ENCODE measurements at regions not wholly inside any gene's neighbourhood (a gene's known extent, or its start where the extent isn't known, plus 50 kb on each side); places are given as distances from the start of the nearest gene placed in this dataset.

- POLR2A ChIA-PET, result interaction anchor here (1.5 to 1.7 kb wide), 2 partner anchors 84 to 130 kb away, joined by 3 to 4 read pairs; partner anchors contain the start of gene RBBP8
- ATAC-seq (no peak), DNase-seq (ENCODE audit: low read depth, low spot score) (no peak)
- Histone ChIP-seq H3K9me2 (ENCODE audit: insufficient read depth) (no peaks in the 10 kb centered on the region), H3K4me2 (ENCODE audit: low read length) (no peak overlapping the region), H3K4me1 (ENCODE audit: control insufficient read depth in 1 of 2, insufficient read depth in 2 of 2, low read length in 2 of 2) (peaks cover 14% of the 10 kb centered on the region in 2 experiments), H3K4me3 (replicated peaks in 1 of 2; ENCODE audit: low read depth in 1 of 2, low read length in 2 of 2) (no peak overlapping the region), H3K36me3 (ENCODE audit: control insufficient read depth in 1 of 2, insufficient read depth in 2 of 2, low read length in 2 of 2) (no peaks in the 10 kb centered on the region), H3K27me3 (ENCODE audit: insufficient read depth, low read length) (no peaks in the 10 kb centered on the region), H2AFZ (ENCODE audit: low read depth, low read length, poor library complexity, severe bottlenecking) (no peak overlapping the region), H4K20me1 (ENCODE audit: insufficient read depth) (no peaks in the 10 kb centered on the region), H3K79me2 (ENCODE audit: insufficient read depth, low read length) (no peaks in the 10 kb centered on the region), H3K9me3 (ENCODE audit: control insufficient read depth in 1 of 2, insufficient read depth in 1 of 2, low read depth in 1 of 2, low read length in 2 of 2) (no peaks in the 10 kb centered on the region), H3K27ac (ENCODE audit: low read depth, low read length) (no peak overlapping the region), H3K9ac (ENCODE audit: low read length) (no peak overlapping the region)
- intact Hi-C loops (cut with micrococcal nuclease), result no loop called here
- no peak for TF ChIP-seq CBX3 (IDR thresholded peaks at IDR 0.05; ENCODE audit: low read depth)
- no peak for TF ChIP-seq JUND (IDR thresholded peaks at IDR 0.05)
- TF ChIP-seq REST (IDR thresholded peaks at IDR 0.05; ENCODE audit: low read depth), result no peak
- TF ChIP-seq TCF7L2 (IDR thresholded peaks at IDR 0.05; ENCODE audit: borderline replicate concordance, extremely low read depth, insufficient read depth, insufficient read length), result no peak
- TF ChIP-seq YY1 (IDR thresholded peaks at IDR 0.05; ENCODE audit: extremely low read depth, insufficient replicate concordance, low read depth, low read length), result no peak
- no peak for TF ChIP-seq EGR1 (IDR thresholded peaks at IDR 0.05; ENCODE audit: low read depth)
- no peak for TF ChIP-seq RAD21 (IDR thresholded peaks at IDR 0.05; ENCODE audit: low read depth)
- no peak for TF ChIP-seq SRF (IDR thresholded peaks at IDR 0.05; ENCODE audit: low read depth)
- TF ChIP-seq EZH2 (IDR thresholded peaks at IDR 0.05), result no peak
- no peak for TF ChIP-seq CTCF (IDR thresholded peaks at IDR 0.05 in 2 of 3, conservative IDR thresholded peaks at IDR 0.05 in 1 of 3; ENCODE audit: borderline replicate concordance in 1 of 3, insufficient read depth in 1 of 3, low read depth in 2 of 3, low read length in 2 of 3)
- no peak for TF ChIP-seq CEBPB (IDR thresholded peaks at IDR 0.05; ENCODE audit: low read depth)
- TF ChIP-seq ATF3 (IDR thresholded peaks at IDR 0.05), result no peak
- no peak for TF ChIP-seq FOSL1 (IDR thresholded peaks at IDR 0.05; ENCODE audit: low read depth)
- TF ChIP-seq SP1 (IDR thresholded peaks at IDR 0.05; ENCODE audit: low read depth), result no peak
- TF ChIP-seq SIN3A (IDR thresholded peaks at IDR 0.05; ENCODE audit: low read depth), result no peak
- TF ChIP-seq ZFX (IDR thresholded peaks at IDR 0.05), result no peak
- no peak for TF ChIP-seq ELF1 (IDR thresholded peaks at IDR 0.05; ENCODE audit: borderline replicate concordance, low read depth)
- no peak for TF ChIP-seq EZH2phosphoT487 (IDR thresholded peaks at IDR 0.05; ENCODE audit: borderline replicate concordance)
- RAD21 ChIA-PET (ENCODE audit: low non-redundant PET in 1 of 2, low total read pairs in 2 of 2, uncharacterized antibody in 2 of 2, unreplicated experiment in 2 of 2), result no interaction called here
- CTCF ChIA-PET, result interaction anchor here (1.0 kb wide), 1 partner anchor 85 kb away, joined by 3 read pairs; the partner anchor contains the start of gene RBBP8
- no TSS peak for BruUV-seq (replicated peaks)
These were observed 84.5 kb upstream of the RBBP8 start for GRCh38 chr18:22848615-22849014.

Data from HCT116 (cell line).